Duodenal mucosa (tissue), 2 donors: ENCODE measurements at regions not wholly inside any gene's neighbourhood (a gene's known extent, or its start where the extent isn't known, plus 50 kb on each side); places are given as distances from the start of the nearest gene placed in this dataset.
"Not testable (repeated sequence)": the region's sequence is repeated elsewhere in the genome, so short reads cannot be mapped to it uniquely, and the experiment has no call there.

ENCODE experiments used
- H3K27ac ChIP-seq: one replicate; pipeline ENCODE4 v1.7.0; 2013; ENCODE audit warnings: low read depth, low read length
- H3K27me3 ChIP-seq, 2 donors: one replicate each; pipeline ENCODE4 v1.7.0; 2013; ENCODE audit warnings: low read length in 2 of 2, control low read depth in 1 of 2; ENCODE audit not compliant: insufficient read depth in 2 of 2, control insufficient read depth in 1 of 2
- H3K36me3 ChIP-seq, 2 donors: one replicate each; pipeline ENCODE4 v1.7.0; 2013; ENCODE audit warnings: low read length in 2 of 2, control low read depth in 1 of 2; ENCODE audit not compliant: insufficient read depth in 2 of 2, control insufficient read depth in 1 of 2
- H3K4me1 ChIP-seq, 2 donors: one replicate each; pipeline ENCODE4 v1.7.0; 2013; ENCODE audit warnings: low read length in 2 of 2, control low read depth in 1 of 2; ENCODE audit not compliant: insufficient read depth in 2 of 2, control insufficient read depth in 1 of 2
- H3K4me3 ChIP-seq, 2 donors: one replicate each; pipeline ENCODE4 v1.7.0; 2013; ENCODE audit warnings: low read length in 2 of 2, low read depth in 1 of 2
- H3K9ac ChIP-seq, 2 donors: one replicate each; pipeline ENCODE4 v1.7.0; 2013; ENCODE audit warnings: low read length in 2 of 2, low read depth in 1 of 2
- H3K9me3 ChIP-seq, 2 donors: one replicate each; pipeline ENCODE4 v1.7.0; 2013; ENCODE audit warnings: low read length in 2 of 2, control low read depth in 1 of 2; ENCODE audit not compliant: control insufficient read depth in 1 of 2

- no peaks in the 10 kb centered on the region for H3K27me3 ChIP-seq
- no peaks in the 10 kb centered on the region for H3K9me3 ChIP-seq
- H3K27ac ChIP-seq, result no peak overlapping the region
- H3K4me1 ChIP-seq, result peaks cover 0 to 4% of the 10 kb centered on the region in 2 donors
- no peaks in the 10 kb centered on the region for H3K36me3 ChIP-seq
- H3K9ac ChIP-seq, result no peak overlapping the region
- no peak overlapping the region for H3K4me3 ChIP-seq
Measured at GRCh38 chr2:47964277-47964676, 58.0 kb upstream of the FBXO11 start.

GRCh38 chr2:47964722-47965434 is 58.6 kb upstream of the FBXO11 start:
- Histone ChIP-seq H3K9ac (no peak overlapping the region), H3K27me3 (no peaks in the 10 kb centered on the region), H3K36me3 (no peaks in the 10 kb centered on the region), H3K9me3 (no peaks in the 10 kb centered on the region), H3K4me3 (no peak overlapping the region), H3K27ac (no peak overlapping the region), H3K4me1 (peaks cover 0 to 4% of the 10 kb centered on the region in 2 donors)

GRCh38 chr2:47976728-47977127 is 70.4 kb upstream of the FBXO11 start:
- not testable (repeated sequence) for H3K27me3 ChIP-seq, H3K27ac ChIP-seq, H3K4me3 ChIP-seq, H3K36me3 ChIP-seq, H3K9me3 ChIP-seq, H3K9ac ChIP-seq, H3K4me1 ChIP-seq

- Histone ChIP-seq H3K27me3 (no peaks in the 10 kb centered on the region), H3K36me3 (no peaks in the 10 kb centered on the region), H3K9me3 (no peaks in the 10 kb centered on the region), H3K9ac (no peak overlapping the region), H3K4me1 (no peaks in the 10 kb centered on the region), H3K4me3 (no peak overlapping the region), H3K27ac (no peak overlapping the region)
Measured at GRCh38 chr2:47984041-47984440, 77.7 kb upstream of the FBXO11 start.

- H3K27me3 ChIP-seq, result no peaks in the 10 kb centered on the region
- no peaks in the 10 kb centered on the region for H3K36me3 ChIP-seq
Measured at GRCh38 chr2:47990503-47990902, 84.2 kb upstream of the FBXO11 start.

GRCh38 chr2:47992671-47993070 is 86.4 kb upstream of the FBXO11 start:
- H3K36me3 ChIP-seq, result no peaks in the 10 kb centered on the region
- no peak overlapping the region for H3K27ac ChIP-seq
- H3K4me3 ChIP-seq, result no peak overlapping the region
- no peak overlapping the region for H3K9ac ChIP-seq
- no peaks in the 10 kb centered on the region for H3K4me1 ChIP-seq
- no peaks in the 10 kb centered on the region for H3K9me3 ChIP-seq
- peaks cover 0 to 6% of the 10 kb centered on the region in 2 donors for H3K27me3 ChIP-seq

More at GRCh38 chr2:47990503-47990902, 84.2 kb upstream of the FBXO11 start:
- Histone ChIP-seq H3K4me3 (no peak overlapping the region), H3K4me1 (no peaks in the 10 kb centered on the region), H3K9ac (no peak overlapping the region), H3K27ac (no peak overlapping the region), H3K9me3 (no peaks in the 10 kb centered on the region)

GRCh38 chr2:47996808-47997207 is 90.5 kb upstream of the FBXO11 start:
- no peak overlapping the region for H3K4me3 ChIP-seq

GRCh38 chr2:47999512-47999911 is 93.2 kb upstream of the FBXO11 start:
- Histone ChIP-seq H3K27me3 (peaks cover 0 to 6% of the 10 kb centered on the region in 2 donors), H3K9ac (no peak overlapping the region), H3K27ac (no peak overlapping the region), H3K4me1 (no peaks in the 10 kb centered on the region), H3K36me3 (no peaks in the 10 kb centered on the region), H3K9me3 (no peaks in the 10 kb centered on the region), H3K4me3 (no peak overlapping the region)

More at GRCh38 chr2:47996808-47997207, 90.5 kb upstream of the FBXO11 start:
- Histone ChIP-seq H3K36me3 (no peaks in the 10 kb centered on the region), H3K27ac (no peak overlapping the region), H3K27me3 (peaks cover 0 to 6% of the 10 kb centered on the region in 2 donors), H3K4me1 (no peaks in the 10 kb centered on the region), H3K9me3 (no peaks in the 10 kb centered on the region), H3K9ac (no peak overlapping the region)

GRCh38 chr2:48001498-48001897 is 95.2 kb upstream of the FBXO11 start:
- Histone ChIP-seq H3K9ac (no peak overlapping the region), H3K27ac (no peak overlapping the region), H3K36me3 (no peaks in the 10 kb centered on the region), H3K9me3 (no peaks in the 10 kb centered on the region), H3K27me3 (peaks cover 0 to 3% of the 10 kb centered on the region in 2 donors), H3K4me3 (no peak overlapping the region), H3K4me1 (no peaks in the 10 kb centered on the region)

GRCh38 chr2:48006094-48006493 is 99.8 kb upstream of the FBXO11 start:
- no peaks in the 10 kb centered on the region for H3K4me1 ChIP-seq
- H3K9me3 ChIP-seq, result no peaks in the 10 kb centered on the region
- H3K27ac ChIP-seq, result no peak overlapping the region
- H3K4me3 ChIP-seq, result no peak overlapping the region
- H3K27me3 ChIP-seq, result no peaks in the 10 kb centered on the region
- no peak overlapping the region for H3K9ac ChIP-seq
- no peaks in the 10 kb centered on the region for H3K36me3 ChIP-seq
